Liver (tissue), 8 donors: ENCODE measurements at regions not wholly inside any gene's neighbourhood (a gene's known extent, or its start where the extent isn't known, plus 50 kb on each side); places are given as distances from the start of the nearest gene placed in this dataset.

Source experiments
- DNase-seq: peaks from one replicate; pipeline ENCODE4 v3.0.0-alpha.2; 2017; ENCODE audit warnings: low spot score
- H3K27ac ChIP-seq, 2 donors: one replicate each; pipeline ENCODE4 v1.7.0; 2013; ENCODE audit warnings: inconsistent platforms in 2 of 2, low read length in 2 of 2, control low read depth in 1 of 2, low read depth in 1 of 2, mild to moderate bottlenecking in 1 of 2
- H3K27me3 ChIP-seq, 4 donors: one replicate each; pipeline versions ENCODE4 v1.6.1 to v1.7.0; 2013; ENCODE audit warnings: low read length in 3 of 4, inconsistent platforms in 1 of 4, mild to moderate bottlenecking in 1 of 4, moderate library complexity in 1 of 4; ENCODE audit not compliant: control insufficient read depth in 4 of 4, insufficient read depth in 4 of 4
- H3K36me3 ChIP-seq, 4 donors: one replicate each; pipeline versions ENCODE4 v1.6.1 to v1.7.0; 2013; ENCODE audit warnings: low read length in 3 of 4, mild to moderate bottlenecking in 3 of 4, low read depth in 1 of 4, moderate library complexity in 1 of 4; ENCODE audit not compliant: control insufficient read depth in 4 of 4, insufficient read depth in 3 of 4
- H3K4me1 ChIP-seq, 4 donors: one replicate each; pipeline versions ENCODE4 v1.6.1 to v1.7.0; 2013; ENCODE audit warnings: low read length in 3 of 4, mild to moderate bottlenecking in 3 of 4, moderate library complexity in 1 of 4; ENCODE audit not compliant: control insufficient read depth in 4 of 4, insufficient read depth in 4 of 4
- H3K4me3 ChIP-seq, 3 donors: one replicate each; pipeline versions ENCODE4 v1.6.1 to v1.7.0; 2013; ENCODE audit warnings: low read length in 3 of 3, control low read depth in 1 of 3, low read depth in 1 of 3, mild to moderate bottlenecking in 1 of 3
- H3K9ac ChIP-seq, 2 donors: one replicate each; pipeline ENCODE4 v1.7.0; 2013; ENCODE audit warnings: low read length in 2 of 2, mild to moderate bottlenecking in 2 of 2, moderate library complexity in 2 of 2, control low read depth in 1 of 2, low read depth in 1 of 2
- H3K9me3 ChIP-seq, 4 donors: one replicate each; pipeline versions ENCODE4 v1.6.1 to v1.7.0; 2013; ENCODE audit warnings: low read length in 3 of 4; ENCODE audit not compliant: control insufficient read depth in 4 of 4
- ATF3 ChIP-seq: IDR thresholded peaks from 2 replicates; pipeline ENCODE4 v1.6.1; 2016; ENCODE audit warnings: antibody characterized with exemption
- EGR1 ChIP-seq, 2 donors: IDR thresholded peaks; 2 replicates each; pipeline ENCODE4 v1.6.1; 2016 to 2018; ENCODE audit warnings: antibody characterized with exemption in 2 of 2, low read depth in 2 of 2
- FOXA1 ChIP-seq: IDR thresholded peaks from 2 replicates; pipeline ENCODE4 v1.6.1; 2016; ENCODE audit warnings: antibody characterized with exemption
- FOXA2 ChIP-seq: IDR thresholded peaks from 2 replicates; pipeline ENCODE4 v1.6.1; 2016; ENCODE audit warnings: antibody characterized with exemption
- GABPA ChIP-seq, 2 donors: IDR thresholded peaks in 1 of 2; conservative IDR thresholded peaks in 1 of 2; 2 replicates each; pipeline ENCODE4 v1.6.1; 2016; ENCODE audit warnings: antibody characterized with exemption in 2 of 2, mild to moderate bottlenecking in 1 of 2, moderate library complexity in 1 of 2
- HNF4A ChIP-seq, 2 donors: conservative IDR thresholded peaks; 2 replicates each; pipeline ENCODE4 v1.6.1; 2016; ENCODE audit warnings: antibody characterized with exemption in 2 of 2, mild to moderate bottlenecking in 2 of 2
- HNF4G ChIP-seq: IDR thresholded peaks from 2 replicates; pipeline ENCODE4 v1.6.1; 2016; ENCODE audit warnings: antibody characterized with exemption
- JUND ChIP-seq, 2 donors: IDR thresholded peaks; 2 replicates each; pipeline ENCODE4 v1.6.1; 2016; ENCODE audit warnings: antibody characterized with exemption in 2 of 2
- MAX ChIP-seq: IDR thresholded peaks from 2 replicates; pipeline ENCODE4 v1.6.1; 2016; ENCODE audit warnings: antibody characterized with exemption
- NR2F2 ChIP-seq: IDR thresholded peaks from 2 replicates; pipeline ENCODE4 v1.6.1; 2016; ENCODE audit warnings: antibody characterized with exemption
- RAD21 ChIP-seq, 2 donors: IDR thresholded peaks; 2 replicates each; pipeline ENCODE4 v1.6.1; 2016; ENCODE audit warnings: antibody characterized with exemption in 2 of 2, mild to moderate bottlenecking in 2 of 2
- REST ChIP-seq: IDR thresholded peaks from 2 replicates; pipeline ENCODE4 v1.6.1; 2016; ENCODE audit warnings: antibody characterized with exemption, mild to moderate bottlenecking
- RXRA ChIP-seq, 2 donors: IDR thresholded peaks; 2 replicates each; pipeline ENCODE4 v1.6.1; 2017 to 2018; ENCODE audit warnings: antibody characterized with exemption in 2 of 2, mild to moderate bottlenecking in 1 of 2
- SP1 ChIP-seq: IDR thresholded peaks from 2 replicates; pipeline ENCODE4 v1.6.1; 2018; ENCODE audit warnings: antibody characterized with exemption, mild to moderate bottlenecking
- TAF1 ChIP-seq: conservative IDR thresholded peaks from 2 replicates; pipeline ENCODE4 v1.6.1; 2016; ENCODE audit warnings: antibody characterized with exemption, mild to moderate bottlenecking
- YY1 ChIP-seq: IDR thresholded peaks from 2 replicates; pipeline ENCODE4 v1.6.1; 2016; ENCODE audit warnings: antibody characterized with exemption, mild to moderate bottlenecking
- ZBTB33 ChIP-seq: IDR thresholded peaks from 2 replicates; pipeline ENCODE4 v1.6.1; 2016; ENCODE audit warnings: antibody characterized with exemption
- WGBS: extraction: QIAGEN DNeasy Blood & Tissue Kit; methylation state at CpG from one replicate; pipeline ENCODE4 v1.1.7; 2013; 5-methylcytosine and 5-hydroxymethylcytosine counted together
- TF ChIP-seq, protein P1 (sequence below): fragments of 150-350 bp; IDR thresholded peaks from 2 replicates; pipeline ENCODE4 v1.5.1; 2017; ENCODE audit warnings: improper control_type of control experiment, low read depth, low read length; ENCODE audit not compliant: missing input control
- donor health status: healthy.
- donor health status: healthy.
- donor health status: healthy.
- donor health status: healthy.
- donor health status: healthy.

DNA sequence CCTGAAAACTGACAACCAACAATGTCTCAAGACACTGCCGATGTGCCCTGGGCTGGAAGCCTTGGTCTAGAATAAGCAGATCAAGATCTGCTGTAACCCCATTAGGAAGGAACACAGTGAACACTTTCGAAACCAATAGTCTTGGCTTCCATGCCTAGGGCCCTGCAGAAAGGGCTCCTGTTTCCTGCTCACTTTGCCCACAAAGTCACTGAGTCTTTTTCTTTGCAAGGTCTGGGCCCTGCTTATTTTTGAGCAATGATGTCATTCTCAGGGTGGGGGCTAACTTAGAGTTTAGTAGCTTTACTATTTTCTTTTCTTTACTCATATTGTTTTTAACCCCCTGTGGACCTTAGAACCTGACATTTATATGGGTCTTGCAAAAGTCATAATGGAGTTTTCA lies 704.2 kb upstream of the TMEM132C start:
- no peaks in the 10 kb centered on the region for H3K9me3 ChIP-seq
- no peak for DNase-seq
- no peaks in the 10 kb centered on the region for H3K36me3 ChIP-seq
- H3K27me3 ChIP-seq: peaks cover 0 to 2% (median 0%) of the 10 kb centered on the region in 4 donors
- no peak overlapping the region for H3K4me3 ChIP-seq
- no peak overlapping the region for H3K9ac ChIP-seq
- no peaks in the 10 kb centered on the region for H3K4me1 ChIP-seq
- WGBS: 84% methylated on average over 2 of the region's 2 CpGs
- no peak for TF ChIP-seq JUND (IDR thresholded peaks at IDR 0.05)
- TF ChIP-seq TAF1: no peak
- TF ChIP-seq RXRA (IDR thresholded peaks at IDR 0.05): no peak
- no peak for TF ChIP-seq HNF4G
- TF ChIP-seq MAX: no peak
- TF ChIP-seq REST: no peak
- TF ChIP-seq FOXA1: no peak
- TF ChIP-seq YY1: no peak
- TF ChIP-seq HNF4A (conservative IDR thresholded peaks at IDR 0.05): no peak
- TF ChIP-seq RAD21 (IDR thresholded peaks at IDR 0.05): no peak
- TF ChIP-seq, protein P1, sequence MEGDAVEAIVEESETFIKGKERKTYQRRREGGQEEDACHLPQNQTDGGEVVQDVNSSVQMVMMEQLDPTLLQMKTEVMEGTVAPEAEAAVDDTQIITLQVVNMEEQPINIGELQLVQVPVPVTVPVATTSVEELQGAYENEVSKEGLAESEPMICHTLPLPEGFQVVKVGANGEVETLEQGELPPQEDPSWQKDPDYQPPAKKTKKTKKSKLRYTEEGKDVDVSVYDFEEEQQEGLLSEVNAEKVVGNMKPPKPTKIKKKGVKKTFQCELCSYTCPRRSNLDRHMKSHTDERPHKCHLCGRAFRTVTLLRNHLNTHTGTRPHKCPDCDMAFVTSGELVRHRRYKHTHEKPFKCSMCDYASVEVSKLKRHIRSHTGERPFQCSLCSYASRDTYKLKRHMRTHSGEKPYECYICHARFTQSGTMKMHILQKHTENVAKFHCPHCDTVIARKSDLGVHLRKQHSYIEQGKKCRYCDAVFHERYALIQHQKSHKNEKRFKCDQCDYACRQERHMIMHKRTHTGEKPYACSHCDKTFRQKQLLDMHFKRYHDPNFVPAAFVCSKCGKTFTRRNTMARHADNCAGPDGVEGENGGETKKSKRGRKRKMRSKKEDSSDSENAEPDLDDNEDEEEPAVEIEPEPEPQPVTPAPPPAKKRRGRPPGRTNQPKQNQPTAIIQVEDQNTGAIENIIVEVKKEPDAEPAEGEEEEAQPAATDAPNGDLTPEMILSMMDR: no peak
- no peak for TF ChIP-seq SP1
- no peak for TF ChIP-seq GABPA (IDR thresholded peaks at IDR 0.05 in 1 of 2, conservative IDR thresholded peaks at IDR 0.05 in 1 of 2)
- TF ChIP-seq ZBTB33: no peak
- no peak for TF ChIP-seq ATF3
- TF ChIP-seq NR2F2: no peak
- TF ChIP-seq FOXA2: no peak
- TF ChIP-seq EGR1 (IDR thresholded peaks at IDR 0.05; ENCODE audit: low read depth in 2 of 2): no peak
- H3K27ac ChIP-seq: no peak overlapping the region

DNA sequence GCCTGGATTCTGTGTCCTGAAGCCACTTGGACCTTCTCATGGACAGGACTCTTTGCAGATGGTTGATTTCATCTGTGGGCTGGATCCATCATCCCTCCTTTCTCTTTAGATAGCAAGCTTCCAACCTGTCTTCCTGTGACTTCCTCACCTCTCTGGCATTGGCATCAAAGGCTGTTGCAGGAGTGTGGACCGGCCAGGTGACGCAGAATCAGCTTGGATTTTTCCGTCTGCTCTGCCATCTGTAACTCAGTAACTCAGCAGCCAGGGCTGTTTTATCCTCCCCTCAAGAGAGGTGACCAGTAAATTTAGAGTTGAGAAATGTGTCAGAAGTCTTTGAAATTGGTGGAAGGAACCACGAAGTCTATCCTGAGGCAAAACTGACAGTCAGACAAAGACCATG lies 701.7 kb upstream of the TMEM132C start:
- 86% methylated on average over 4 of the region's 4 CpGs for WGBS
- H3K9me3 ChIP-seq: no peaks in the 10 kb centered on the region
- H3K27ac ChIP-seq: no peak overlapping the region
- H3K4me3 ChIP-seq: no peak overlapping the region
- H3K9ac ChIP-seq: no peak overlapping the region
- no peaks in the 10 kb centered on the region for H3K4me1 ChIP-seq
- no peak for TF ChIP-seq HNF4G
- no peak for TF ChIP-seq FOXA1
- no peak for TF ChIP-seq YY1
- no peak for TF ChIP-seq JUND (IDR thresholded peaks at IDR 0.05)
- no peak for TF ChIP-seq SP1
- no peak for TF ChIP-seq NR2F2
- TF ChIP-seq MAX: no peak
- peaks cover 0 to 2% (median 0%) of the 10 kb centered on the region in 4 donors for H3K27me3 ChIP-seq
- no peaks in the 10 kb centered on the region for H3K36me3 ChIP-seq
- no peak for DNase-seq
